HEK293 (cell line): ENCODE measurements at regions not wholly inside any gene's neighbourhood (a gene's known extent, or its start where the extent isn't known, plus 50 kb on each side); places are given as distances from the start of the nearest gene placed in this dataset.

ENCODE experiments used
- TF ChIP-seq, protein P1 (sequence below): fragments of 450-650 bp; formaldehyde crosslinking; IDR thresholded peaks from 2 replicates; pipeline ENCODE4 v1.5.1; 2016; ENCODE audit warnings: missing biosample characterization, missing genetic modification characterization
- TF ChIP-seq, protein P2 (sequence below): fragments of 450-650 bp; formaldehyde crosslinking; optimal IDR thresholded peaks from 2 replicates; pipeline ENCODE3; 2016; ENCODE audit warnings: missing biosample characterization, mild to moderate bottlenecking, missing genetic modification characterization

DNA sequence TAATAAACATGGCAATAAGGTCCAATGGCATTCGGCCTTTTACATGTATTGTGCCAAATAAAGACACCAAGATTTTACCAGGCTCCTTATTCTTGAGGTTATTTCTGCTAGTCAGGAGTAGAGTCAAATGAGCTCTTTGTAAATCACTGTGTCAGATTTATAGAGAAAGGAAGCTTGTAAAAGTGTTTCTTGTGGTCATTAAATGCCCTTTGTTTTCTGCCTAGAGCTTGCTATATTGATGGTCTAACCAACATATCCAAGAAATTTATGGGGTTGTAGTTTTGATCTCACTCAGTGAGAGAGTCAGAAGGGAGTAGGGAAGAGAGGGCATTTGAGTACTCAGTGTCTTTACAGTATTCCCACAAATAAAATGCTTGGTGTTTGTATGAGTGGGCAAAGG, 86.2 kb upstream of the FRMPD4 start:
- TF ChIP-seq, protein P1, sequence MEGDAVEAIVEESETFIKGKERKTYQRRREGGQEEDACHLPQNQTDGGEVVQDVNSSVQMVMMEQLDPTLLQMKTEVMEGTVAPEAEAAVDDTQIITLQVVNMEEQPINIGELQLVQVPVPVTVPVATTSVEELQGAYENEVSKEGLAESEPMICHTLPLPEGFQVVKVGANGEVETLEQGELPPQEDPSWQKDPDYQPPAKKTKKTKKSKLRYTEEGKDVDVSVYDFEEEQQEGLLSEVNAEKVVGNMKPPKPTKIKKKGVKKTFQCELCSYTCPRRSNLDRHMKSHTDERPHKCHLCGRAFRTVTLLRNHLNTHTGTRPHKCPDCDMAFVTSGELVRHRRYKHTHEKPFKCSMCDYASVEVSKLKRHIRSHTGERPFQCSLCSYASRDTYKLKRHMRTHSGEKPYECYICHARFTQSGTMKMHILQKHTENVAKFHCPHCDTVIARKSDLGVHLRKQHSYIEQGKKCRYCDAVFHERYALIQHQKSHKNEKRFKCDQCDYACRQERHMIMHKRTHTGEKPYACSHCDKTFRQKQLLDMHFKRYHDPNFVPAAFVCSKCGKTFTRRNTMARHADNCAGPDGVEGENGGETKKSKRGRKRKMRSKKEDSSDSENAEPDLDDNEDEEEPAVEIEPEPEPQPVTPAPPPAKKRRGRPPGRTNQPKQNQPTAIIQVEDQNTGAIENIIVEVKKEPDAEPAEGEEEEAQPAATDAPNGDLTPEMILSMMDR (tag by site-specific recombination) = no peak
- TF ChIP-seq, protein P2, sequence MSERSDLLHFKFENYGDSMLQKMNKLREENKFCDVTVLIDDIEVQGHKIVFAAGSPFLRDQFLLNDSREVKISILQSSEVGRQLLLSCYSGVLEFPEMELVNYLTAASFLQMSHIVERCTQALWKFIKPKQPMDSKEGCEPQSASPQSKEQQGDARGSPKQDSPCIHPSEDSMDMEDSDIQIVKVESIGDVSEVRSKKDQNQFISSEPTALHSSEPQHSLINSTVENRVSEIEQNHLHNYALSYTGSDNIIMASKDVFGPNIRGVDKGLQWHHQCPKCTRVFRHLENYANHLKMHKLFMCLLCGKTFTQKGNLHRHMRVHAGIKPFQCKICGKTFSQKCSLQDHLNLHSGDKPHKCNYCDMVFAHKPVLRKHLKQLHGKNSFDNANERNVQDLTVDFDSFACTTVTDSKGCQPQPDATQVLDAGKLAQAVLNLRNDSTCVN (tag by site-specific recombination) = no peak
